ENCODE measurements at regions not wholly inside any gene's neighbourhood (a gene's known extent, or its start where the extent isn't known, plus 50 kb on each side); places are given as distances from the start of the nearest gene placed in this dataset.

DNA sequence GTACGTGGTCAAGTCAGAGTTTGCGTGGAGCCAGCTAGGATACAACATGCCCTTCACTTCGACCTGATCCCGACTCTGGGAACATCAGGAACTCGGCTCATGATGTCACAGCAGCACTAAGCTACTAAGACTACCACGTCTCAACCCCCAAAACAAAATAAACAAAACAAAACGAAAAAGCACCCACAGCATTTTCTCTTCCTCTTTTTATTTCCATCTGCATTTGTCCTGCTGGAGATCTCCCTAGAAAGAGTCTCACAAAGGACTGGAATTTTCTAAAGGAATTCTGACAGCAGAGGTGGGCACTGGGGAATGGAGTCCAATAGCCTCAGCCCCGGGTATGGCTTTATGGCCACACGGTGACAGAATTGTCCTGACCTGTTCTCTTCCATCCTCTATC lies 196.6 kb downstream of the SALL1 start:
- no peak overlapping the region for H3K4me3 Mint-ChIP-seq
- CTCF ChIA-PET: no interaction called here
- Histone ChIP-seq H3K4me3 (ENCODE audit: low read length) (no peak overlapping the region), H3K27ac (ENCODE audit: low read depth in 1 of 2, low read length in 2 of 2) (no peak overlapping the region), H3K36me3 (ENCODE audit: insufficient read depth, low read length) (no peaks in the 10 kb centered on the region), H3K9me3 (ENCODE audit: control insufficient read depth in 1 of 2, insufficient read depth in 1 of 2, low read length in 2 of 2) (no peaks in the 10 kb centered on the region), H3K27me3 (ENCODE audit: control insufficient read depth in 1 of 2, insufficient read depth in 2 of 2, low read length in 2 of 2) (peaks cover 4 to 12% of the 10 kb centered on the region in 2 experiments), H3K4me1 (ENCODE audit: insufficient read depth, low read length) (no peaks in the 10 kb centered on the region)
- no peak overlapping the region for H3K27ac Mint-ChIP-seq
- H3K27me3 Mint-ChIP-seq: peaks cover 27% of the 10 kb centered on the region
- DNase-seq (no peak), ATAC-seq (ENCODE audit: poor library complexity) (no peak)
- POLR2A ChIA-PET: no interaction called here
- intact Hi-C loops (cut with DNase I, micrococcal nuclease): no loop called here
- H3K36me3 Mint-ChIP-seq (ENCODE audit: low read depth): no peaks in the 10 kb centered on the region
- H3K4me1 Mint-ChIP-seq (ENCODE audit: low read depth): no peaks in the 10 kb centered on the region
- no peaks in the 10 kb centered on the region for H3K9me3 Mint-ChIP-seq
- TF ChIP-seq, protein P1, sequence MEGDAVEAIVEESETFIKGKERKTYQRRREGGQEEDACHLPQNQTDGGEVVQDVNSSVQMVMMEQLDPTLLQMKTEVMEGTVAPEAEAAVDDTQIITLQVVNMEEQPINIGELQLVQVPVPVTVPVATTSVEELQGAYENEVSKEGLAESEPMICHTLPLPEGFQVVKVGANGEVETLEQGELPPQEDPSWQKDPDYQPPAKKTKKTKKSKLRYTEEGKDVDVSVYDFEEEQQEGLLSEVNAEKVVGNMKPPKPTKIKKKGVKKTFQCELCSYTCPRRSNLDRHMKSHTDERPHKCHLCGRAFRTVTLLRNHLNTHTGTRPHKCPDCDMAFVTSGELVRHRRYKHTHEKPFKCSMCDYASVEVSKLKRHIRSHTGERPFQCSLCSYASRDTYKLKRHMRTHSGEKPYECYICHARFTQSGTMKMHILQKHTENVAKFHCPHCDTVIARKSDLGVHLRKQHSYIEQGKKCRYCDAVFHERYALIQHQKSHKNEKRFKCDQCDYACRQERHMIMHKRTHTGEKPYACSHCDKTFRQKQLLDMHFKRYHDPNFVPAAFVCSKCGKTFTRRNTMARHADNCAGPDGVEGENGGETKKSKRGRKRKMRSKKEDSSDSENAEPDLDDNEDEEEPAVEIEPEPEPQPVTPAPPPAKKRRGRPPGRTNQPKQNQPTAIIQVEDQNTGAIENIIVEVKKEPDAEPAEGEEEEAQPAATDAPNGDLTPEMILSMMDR (IDR thresholded peaks at IDR 0.05): no peak

DNA sequence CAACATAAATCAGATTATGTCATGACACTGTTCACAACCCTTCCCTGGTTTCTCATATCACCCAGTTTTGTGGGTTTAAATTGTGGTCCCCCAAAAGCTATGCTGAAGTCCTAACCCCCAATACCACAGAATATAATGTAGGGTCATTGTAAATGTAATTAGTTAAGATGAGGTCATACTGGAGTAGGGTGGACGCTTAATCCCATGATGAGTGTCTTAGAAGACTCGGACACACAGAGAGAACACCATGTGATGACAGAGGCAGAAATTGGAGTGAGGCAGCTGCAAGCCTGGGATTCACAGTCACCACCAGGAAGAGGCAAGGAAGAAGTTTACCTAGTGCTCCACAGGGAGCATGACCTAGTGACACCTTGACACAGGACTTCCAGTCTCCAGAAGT lies 197.8 kb downstream of the SALL1 start:
- DNase-seq (no peak), ATAC-seq (ENCODE audit: poor library complexity) (no peak)
- H3K4me3 ChIP-seq (ENCODE audit: low read length): no peak overlapping the region
- H3K27ac Mint-ChIP-seq: no peak overlapping the region
- no peak overlapping the region for H3K4me3 Mint-ChIP-seq
- H3K36me3 Mint-ChIP-seq (ENCODE audit: low read depth): no peaks in the 10 kb centered on the region
- H3K9me3 ChIP-seq (ENCODE audit: control insufficient read depth in 1 of 2, insufficient read depth in 1 of 2, low read length in 2 of 2): no peaks in the 10 kb centered on the region
- H3K9me3 Mint-ChIP-seq: no peaks in the 10 kb centered on the region
- no peaks in the 10 kb centered on the region for H3K36me3 ChIP-seq (ENCODE audit: insufficient read depth, low read length)
- H3K27ac ChIP-seq (ENCODE audit: low read depth in 1 of 2, low read length in 2 of 2): no peak overlapping the region
- H3K27me3 Mint-ChIP-seq: peaks cover 27% of the 10 kb centered on the region
- ChIA-PET CTCF (no interaction called here), POLR2A (no interaction called here)
- H3K27me3 ChIP-seq (ENCODE audit: control insufficient read depth in 1 of 2, insufficient read depth in 2 of 2, low read length in 2 of 2): peaks cover 4 to 12% of the 10 kb centered on the region in 2 experiments
- TF ChIP-seq, protein P1 (IDR thresholded peaks at IDR 0.05): no peak
- intact Hi-C loops (cut with DNase I, micrococcal nuclease): no loop called here
- H3K4me1 Mint-ChIP-seq (ENCODE audit: low read depth): no peaks in the 10 kb centered on the region
- no peaks in the 10 kb centered on the region for H3K4me1 ChIP-seq (ENCODE audit: insufficient read depth, low read length)

DNA sequence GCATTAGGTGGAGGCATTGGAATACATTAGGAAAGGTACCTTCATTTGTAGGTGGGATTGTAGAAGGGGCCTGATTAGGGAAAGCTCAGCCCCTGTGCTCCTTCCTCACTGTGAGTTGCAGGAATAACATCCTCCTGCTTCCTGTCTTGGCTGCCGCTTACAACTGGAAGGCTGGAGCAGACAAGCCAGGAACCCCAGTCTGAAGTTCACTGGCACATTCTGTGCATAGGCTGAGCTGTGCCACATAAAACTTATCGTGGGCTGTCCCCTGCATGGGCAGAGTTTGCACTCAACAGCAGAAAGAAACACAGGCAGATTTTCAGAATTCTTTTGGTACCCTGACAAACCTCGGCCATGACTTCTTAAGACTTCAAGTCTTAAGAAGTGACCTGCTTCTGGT lies 200.1 kb downstream of the SALL1 start:
- TF ChIP-seq, protein P1 (IDR thresholded peaks at IDR 0.05): no peak
- DNase-seq: no peak
- peaks cover 2 to 12% of the 10 kb centered on the region in 2 experiments for H3K27me3 ChIP-seq (ENCODE audit: control insufficient read depth in 1 of 2, insufficient read depth in 2 of 2, low read length in 2 of 2)
- H3K9me3 Mint-ChIP-seq: no peaks in the 10 kb centered on the region
- no peak overlapping the region for H3K4me3 ChIP-seq (ENCODE audit: low read length)
- H3K27ac Mint-ChIP-seq: no peak overlapping the region
- H3K9me3 ChIP-seq (ENCODE audit: control insufficient read depth in 1 of 2, insufficient read depth in 1 of 2, low read length in 2 of 2): peaks cover 0 to 4% of the 10 kb centered on the region in 2 experiments
- CTCF ChIA-PET: no interaction called here
- no peaks in the 10 kb centered on the region for H3K36me3 ChIP-seq (ENCODE audit: insufficient read depth, low read length)
- H3K27me3 Mint-ChIP-seq: peaks cover 27% of the 10 kb centered on the region
- no peaks in the 10 kb centered on the region for H3K36me3 Mint-ChIP-seq (ENCODE audit: low read depth)
- no peaks in the 10 kb centered on the region for H3K4me1 Mint-ChIP-seq (ENCODE audit: low read depth)
- ATAC-seq (ENCODE audit: poor library complexity): no peak
- POLR2A ChIA-PET: no interaction called here
- intact Hi-C loops (cut with DNase I, micrococcal nuclease): no loop called here
- no peaks in the 10 kb centered on the region for H3K4me1 ChIP-seq (ENCODE audit: insufficient read depth, low read length)
- H3K4me3 Mint-ChIP-seq: no peak overlapping the region
- H3K27ac ChIP-seq (ENCODE audit: low read depth in 1 of 2, low read length in 2 of 2): no peak overlapping the region
